Ascending aorta (tissue), 2 donors: ENCODE measurements at regions not wholly inside any gene's neighbourhood (a gene's known extent, or its start where the extent isn't known, plus 50 kb on each side); places are given as distances from the start of the nearest gene placed in this dataset.

ENCODE experiments used
- DNase-seq, 2 donors: peaks; one replicate each; pipeline ENCODE4 v3.0.0-alpha.2; 2019; ENCODE audit warnings: low spot score in 2 of 2
- H3K27ac ChIP-seq, 2 donors: fragments of 200-600 bp; sonication (generic); one replicate each; pipeline ENCODE4 v1.5.1; 2016 to 2017; ENCODE audit warnings: mild to moderate bottlenecking in 1 of 2
- H3K27me3 ChIP-seq: fragments of 200-600 bp; sonication (generic); one replicate; pipeline ENCODE4 v1.5.1; 2017
- H3K36me3 ChIP-seq, 2 donors: fragments of 200-600 bp; sonication (generic); one replicate each; pipeline ENCODE4 v1.5.1; 2016
- H3K4me1 ChIP-seq, 2 donors: fragments of 200-600 bp; sonication (generic); one replicate each; pipeline ENCODE4 v1.5.1; 2016 to 2017; ENCODE audit warnings: mild to moderate bottlenecking in 1 of 2
- H3K4me3 ChIP-seq, 2 donors: fragments of 200-600 bp; sonication (generic); one replicate each; pipeline ENCODE4 v1.5.1; 2016 to 2017; ENCODE audit warnings: mild to moderate bottlenecking in 1 of 2
- H3K9me3 ChIP-seq, 2 donors: fragments of 200-600 bp; sonication (generic); one replicate each; pipeline ENCODE4 v1.5.1; 2016
- CTCF ChIP-seq, 3 experiments: fragments of 200-600 bp in 2 of 3; fragments of 450-650 bp in 1 of 3; sonication (generic) in 2 of 3; IDR thresholded peaks; one replicate each; pipeline ENCODE4 v1.5.1; 2016 to 2019; ENCODE audit warnings: antibody characterized with exemption in 3 of 3, mild to moderate bottlenecking in 1 of 3, moderate library complexity in 1 of 3
- intact Hi-C: fragments of 100-400 bp; cut with DNase I; formaldehyde crosslinking; loops from one replicate; pipeline ENCODE4 v1.15.1; 2023

DNA sequence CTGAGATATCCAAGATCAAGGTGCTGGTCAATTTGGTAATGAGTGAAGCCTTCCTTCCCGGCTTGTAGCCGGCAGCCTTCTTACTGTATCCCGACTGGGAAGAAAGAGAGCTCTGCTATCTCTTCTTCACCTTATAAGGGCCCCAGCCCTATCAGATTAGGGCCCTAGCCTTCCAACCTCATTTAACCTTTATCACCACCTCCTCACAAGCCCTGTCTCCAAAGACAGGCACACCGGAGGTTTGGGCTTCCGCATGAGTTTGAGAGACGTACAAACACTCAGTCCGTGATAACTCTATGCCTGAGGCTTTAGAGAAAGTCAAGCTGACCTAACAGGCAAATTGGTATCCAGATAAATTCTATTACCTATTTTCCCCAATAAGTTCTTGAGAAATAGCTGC is 243.9 kb downstream of the OPA1 start:
- Histone ChIP-seq H3K4me1 (no peaks in the 10 kb centered on the region), H3K9me3 (no peaks in the 10 kb centered on the region), H3K4me3 (no peak overlapping the region), H3K36me3 (no peaks in the 10 kb centered on the region), H3K27ac (no peak overlapping the region), H3K27me3 (no peaks in the 10 kb centered on the region)
- TF ChIP-seq CTCF (IDR thresholded peaks at IDR 0.05), result no peak
- intact Hi-C loops, result no loop called here
- no peak for DNase-seq

DNA sequence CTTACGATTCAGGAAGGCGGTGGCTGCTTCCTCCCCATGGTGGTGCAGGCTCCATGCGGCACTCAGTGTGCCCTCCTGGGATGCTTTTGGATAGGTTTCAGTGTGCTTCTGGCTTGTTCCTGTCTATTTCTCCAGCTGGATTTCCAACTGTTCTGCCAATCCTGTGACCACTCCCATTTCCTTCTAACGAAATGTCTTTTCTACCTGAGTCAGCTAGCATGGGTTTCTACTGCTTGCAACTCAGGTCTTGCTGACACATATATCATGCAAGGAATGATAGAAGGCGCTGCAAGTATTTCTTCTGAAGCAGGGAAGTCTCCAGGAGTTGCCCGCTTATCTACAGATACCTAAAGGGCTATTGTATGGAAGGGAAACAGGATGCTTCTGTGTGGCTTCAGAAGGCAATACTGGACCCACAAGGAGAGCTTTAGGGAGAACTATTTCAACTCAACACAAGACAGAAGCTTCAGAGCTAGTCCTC is 244.4 kb downstream of the OPA1 start:
- Histone ChIP-seq H3K4me3 (no peak overlapping the region), H3K9me3 (no peaks in the 10 kb centered on the region), H3K36me3 (no peaks in the 10 kb centered on the region), H3K27ac (no peak overlapping the region), H3K27me3 (no peaks in the 10 kb centered on the region), H3K4me1 (no peaks in the 10 kb centered on the region)
- no peak for TF ChIP-seq CTCF (IDR thresholded peaks at IDR 0.05)
- no peak for DNase-seq
- intact Hi-C loops, result no loop called here

DNA sequence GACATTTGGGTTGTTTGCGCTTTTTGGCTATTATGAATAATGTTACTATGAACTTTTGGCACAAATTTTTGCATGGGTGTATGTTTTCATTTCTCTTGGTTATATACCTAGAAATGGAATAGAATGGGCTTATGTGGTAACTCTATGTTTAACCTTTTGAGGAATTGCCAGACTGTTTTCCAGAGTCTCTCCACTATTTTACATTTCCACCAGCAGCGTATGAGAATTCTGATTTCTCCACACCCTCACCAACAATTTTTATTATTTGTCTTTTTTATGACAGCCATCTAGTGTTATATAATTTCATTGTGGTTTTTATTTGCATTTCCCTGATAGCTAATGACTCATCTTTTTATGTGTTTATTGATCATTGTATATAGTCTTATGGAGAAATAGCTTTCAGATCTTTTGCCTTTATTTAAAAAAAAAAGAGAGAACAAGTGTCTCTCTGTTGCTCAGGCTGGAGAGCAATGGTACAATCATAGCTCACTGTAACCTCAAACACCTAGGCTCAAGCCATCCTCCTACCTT is 247.2 kb downstream of the OPA1 start:
- no peak overlapping the region for H3K27ac ChIP-seq
- no peaks in the 10 kb centered on the region for H3K27me3 ChIP-seq
- intact Hi-C loops, result no loop called here
- no peak overlapping the region for H3K4me3 ChIP-seq
- no peaks in the 10 kb centered on the region for H3K36me3 ChIP-seq
- no peaks in the 10 kb centered on the region for H3K4me1 ChIP-seq
- no peaks in the 10 kb centered on the region for H3K9me3 ChIP-seq
- no peak for DNase-seq
- no peak for TF ChIP-seq CTCF (IDR thresholded peaks at IDR 0.05)

- no peaks in the 10 kb centered on the region for H3K4me1 ChIP-seq
- H3K36me3 ChIP-seq, result no peaks in the 10 kb centered on the region
- H3K27ac ChIP-seq, result no peak overlapping the region
- no peaks in the 10 kb centered on the region for H3K27me3 ChIP-seq
- no peak overlapping the region for H3K4me3 ChIP-seq
- H3K9me3 ChIP-seq, result no peaks in the 10 kb centered on the region
- TF ChIP-seq CTCF (IDR thresholded peaks at IDR 0.05), result no peak
- intact Hi-C loops, result no loop called here
- DNase-seq, result no peak
Observed at GRCh38 chr3:193841581-193841980, 248.6 kb downstream of the OPA1 start.

GRCh38 chr3:193842029-193842798 is 249.2 kb downstream of the OPA1 start:
- intact Hi-C loops, result no loop called here
- TF ChIP-seq CTCF (IDR thresholded peaks at IDR 0.05), result no peak
- Histone ChIP-seq H3K27me3 (no peaks in the 10 kb centered on the region), H3K4me3 (no peak overlapping the region), H3K27ac (no peak overlapping the region), H3K36me3 (no peaks in the 10 kb centered on the region), H3K4me1 (no peaks in the 10 kb centered on the region), H3K9me3 (no peaks in the 10 kb centered on the region)
- no peak for DNase-seq
